ENCODE measurements at regions not wholly inside any gene's neighbourhood (a gene's known extent, or its start where the extent isn't known, plus 50 kb on each side); places are given as distances from the start of the nearest gene placed in this dataset.

GRCh38 chr2:56001947-56002346 is 78.4 kb upstream of the EFEMP1 start:
- Histone ChIP-seq H3K9me3 (replicated peaks in 1 of 3) (no peaks in the 10 kb centered on the region), H3K4me1 (replicated peaks in 1 of 2) (no peaks in the 10 kb centered on the region), H3K36me3 (replicated peaks in 1 of 2) (no peaks in the 10 kb centered on the region), H3K27me3 (no peaks in the 10 kb centered on the region), H3K4me3 (no peak overlapping the region), H3K27ac (no peak overlapping the region)
- TF ChIP-seq POLR2A (IDR thresholded peaks at IDR 0.05), result no peak
- TF ChIP-seq CTCF (IDR thresholded peaks at IDR 0.05), result no peak
- 36 to 53% (median 48%) methylated on average over 1 of the region's 1 CpG for WGBS, 4 donors
- intact Hi-C loops (cut with DNase I), result no loop called here
- DNase-seq, result no peak

GRCh38 chr2:56008661-56009431 is 85.3 kb upstream of the EFEMP1 start:
- Histone ChIP-seq H3K27ac (no peak overlapping the region), H3K4me3 (no peak overlapping the region), H3K4me1 (replicated peaks in 1 of 2) (no peaks in the 10 kb centered on the region), H3K36me3 (replicated peaks in 1 of 2) (no peaks in the 10 kb centered on the region), H3K9me3 (replicated peaks in 1 of 3) (no peaks in the 10 kb centered on the region), H3K27me3 (no peaks in the 10 kb centered on the region)
- whole genome bisulfite sequencing, 4 donors, result 31 to 40% (median 34%) methylated on average over 8 of the region's 8 CpGs
- TF ChIP-seq POLR2A (IDR thresholded peaks at IDR 0.05) (no peak), CTCF (IDR thresholded peaks at IDR 0.05) (no peak)
- intact Hi-C loops (cut with DNase I), result loop anchor here in 1 of 2 donors (5.0 kb wide), 2 partner anchors 47 to 237 kb away; no protein-coding TSS in a partner anchor
- DNase-seq, result peak in 6 of 7 donors; percentile 20 to 73 (median 28)

GRCh38 chr2:56009758-56010458 is 86.3 kb upstream of the EFEMP1 start:
- Histone ChIP-seq H3K9me3 (replicated peaks in 1 of 3) (no peaks in the 10 kb centered on the region), H3K27me3 (no peaks in the 10 kb centered on the region), H3K4me3 (no peak overlapping the region), H3K36me3 (replicated peaks in 1 of 2) (no peaks in the 10 kb centered on the region), H3K27ac (no peak overlapping the region), H3K4me1 (replicated peaks in 1 of 2) (no peaks in the 10 kb centered on the region)
- intact Hi-C loops (cut with DNase I), result loop anchor here (2.0 to 10.0 kb wide), 4 partner anchors 48 to 295 kb away; no protein-coding TSS in a partner anchor
- DNase-seq, result no peak
- TF ChIP-seq POLR2A (IDR thresholded peaks at IDR 0.05) (no peak), CTCF (IDR thresholded peaks at IDR 0.05) (peak; percentile 19 to 72 (median 62))
- WGBS, 4 donors, result 28 to 37% (median 33%) methylated on average over 3 of the region's 3 CpGs

GRCh38 chr2:56011624-56012023 is 88.0 kb upstream of the EFEMP1 start:
- DNase-seq, result no peak
- no peak overlapping the region for H3K27ac ChIP-seq
- no peaks in the 10 kb centered on the region for H3K36me3 ChIP-seq (replicated peaks in 1 of 2)
- H3K4me3 ChIP-seq, result no peak overlapping the region
- no peak for TF ChIP-seq CTCF (IDR thresholded peaks at IDR 0.05)
- TF ChIP-seq POLR2A (IDR thresholded peaks at IDR 0.05), result no peak
- WGBS, 4 donors, result 66 to 88% (median 78%) methylated on average over 4 of the region's 4 CpGs
- no peaks in the 10 kb centered on the region for H3K27me3 ChIP-seq
- intact Hi-C loops (cut with DNase I), result loop anchor here (2.0 to 10.0 kb wide), 2 partner anchors 293 to 297 kb away; no protein-coding TSS in a partner anchor
- no peaks in the 10 kb centered on the region for H3K9me3 ChIP-seq (replicated peaks in 1 of 3)
- no peaks in the 10 kb centered on the region for H3K4me1 ChIP-seq (replicated peaks in 1 of 2)

Measured in adrenal gland (tissue), 9 donors.